K562 (cell line): ENCODE measurements at regions not wholly inside any gene's neighbourhood (a gene's known extent, or its start where the extent isn't known, plus 50 kb on each side); places are given as distances from the start of the nearest gene placed in this dataset.

Source experiments
- ARID1B ChIP-seq: fragments of 450-650 bp; IDR thresholded peaks from 2 replicates; pipeline ENCODE4 v1.6.1; 2016; ENCODE audit warnings: antibody characterized with exemption, mild to moderate bottlenecking, inconsistent platforms
- BHLHE40 ChIP-seq: IDR thresholded peaks from 2 replicates; pipeline ENCODE4 v1.6.1; 2011; ENCODE audit warnings: low read length, improper control_type of control experiment
- CTBP1 ChIP-seq: fragments of 450-650 bp; IDR thresholded peaks from 2 replicates; pipeline ENCODE4 v1.6.1; 2016; ENCODE audit warnings: borderline replicate concordance
- E2F3 ChIP-seq: fragments of 250-450 bp; sonication (Bioruptor Pico); IDR thresholded peaks from 2 replicates; pipeline ENCODE4 v1.4.0; 2020; ENCODE audit warnings: mild to moderate bottlenecking
- FOXM1 ChIP-seq, 2 experiments: fragments of 450-650 bp in 1 of 2; sonication (generic) in 1 of 2; formaldehyde crosslinking in 1 of 2; IDR thresholded peaks; 2 replicates each; pipeline versions ENCODE4 v1.6.1 to v1.9.0; 2017 to 2022; ENCODE audit warnings: low read depth in 2 of 2, mild to moderate bottlenecking in 2 of 2, missing genetic modification reagents in 1 of 2, moderate library complexity in 1 of 2
- HNRNPL ChIP-seq: fragments of 200-400 bp; formaldehyde crosslinking; IDR thresholded peaks from 2 replicates; pipeline ENCODE4 v1.6.1; 2017; ENCODE audit warnings: low read depth, mild to moderate bottlenecking, low read length
- HNRNPLL ChIP-seq: fragments of 200-400 bp; formaldehyde crosslinking; IDR thresholded peaks from 2 replicates; pipeline ENCODE4 v1.6.1; 2017; ENCODE audit warnings: low read length, low read depth, mild to moderate bottlenecking; ENCODE audit not compliant: poor library complexity, severe bottlenecking
- MTA2 ChIP-seq: fragments of 450-650 bp; IDR thresholded peaks from 2 replicates; pipeline ENCODE4 v1.6.1; 2016; ENCODE audit warnings: low read depth
- NCOA4 ChIP-seq: fragments of 450-650 bp; IDR thresholded peaks from 2 replicates; pipeline ENCODE4 v1.6.1; 2018; ENCODE audit warnings: mild to moderate bottlenecking; ENCODE audit not compliant: partially characterized antibody
- NR2F6 ChIP-seq: fragments of 450-650 bp; formaldehyde crosslinking; IDR thresholded peaks from 2 replicates; pipeline ENCODE4 v1.4.0; 2020; ENCODE audit warnings: mild to moderate bottlenecking
- OTX1 ChIP-seq: fragments of 450-650 bp; formaldehyde crosslinking; IDR thresholded peaks from 2 replicates; pipeline ENCODE4 v1.4.0; 2022; ENCODE audit warnings: mild to moderate bottlenecking
- PTTG1 ChIP-seq: fragments of 450-650 bp; IDR thresholded peaks from 2 replicates; pipeline ENCODE4 v1.6.1; 2016; ENCODE audit warnings: low read depth, mild to moderate bottlenecking, missing genetic modification characterization, missing compliant biosample characterization
- SMAD4 ChIP-seq: fragments of 250-450 bp; sonication (Bioruptor Pico); conservative IDR thresholded peaks from 2 replicates; pipeline ENCODE4 v1.8.0; 2021; ENCODE audit warnings: inconsistent platforms, mild to moderate bottlenecking, moderate library complexity
- SMARCA4 ChIP-seq: fragments of 450-650 bp; IDR thresholded peaks from 2 replicates; pipeline ENCODE4 v1.6.1; 2016
- SP2 ChIP-seq: IDR thresholded peaks from 2 replicates; pipeline ENCODE4 v1.6.1; 2011; ENCODE audit warnings: mild to moderate bottlenecking, low read depth, low read length, moderate library complexity; ENCODE audit not compliant: poor library complexity, severe bottlenecking; ENCODE audit errors: extremely low read depth
- TEAD1 ChIP-seq, 2 experiments: fragments of 450-650 bp in 1 of 2; sonication (generic) in 1 of 2; formaldehyde crosslinking; IDR thresholded peaks; 2 replicates each; pipeline versions ENCODE4 v1.4.0 to v1.8.0; 2020 to 2022; ENCODE audit warnings: mild to moderate bottlenecking in 2 of 2, missing genetic modification reagents in 1 of 2
- TRIM24 ChIP-seq, 2 experiments: fragments of 450-650 bp; IDR thresholded peaks; 2 replicates each; pipeline ENCODE4 v1.6.1; 2016
- ZNF431 ChIP-seq: sonication (generic); formaldehyde crosslinking; IDR thresholded peaks from 2 replicates; pipeline ENCODE4 v1.8.0; 2022; ENCODE audit warnings: mild to moderate bottlenecking, missing genetic modification reagents
- ZNF644 ChIP-seq: fragments of 200-800 bp; sonication (Bioruptor generic); IDR thresholded peaks from 2 replicates; pipeline ENCODE4 v1.6.1; 2016; ENCODE audit warnings: low read depth, missing genetic modification characterization, missing compliant biosample characterization
- TF ChIP-seq, protein P1 (sequence below): IDR thresholded peaks from 3 replicates; pipeline ENCODE4 v1.6.1; 2011; ENCODE audit warnings: borderline replicate concordance, mild to moderate bottlenecking, moderate library complexity; ENCODE audit not compliant: insufficient read length; ENCODE audit errors: extremely low read depth
- TF ChIP-seq, protein P2 (sequence below): fragments of 250-450 bp; sonication (Bioruptor Pico); IDR thresholded peaks from 2 replicates; pipeline ENCODE4 v1.9.0; 2021; ENCODE audit warnings: mild to moderate bottlenecking, inconsistent platforms
- TF ChIP-seq, protein P3 (sequence below): fragments of 200-800 bp; sonication (Bioruptor generic); IDR thresholded peaks from 2 replicates; pipeline ENCODE4 v1.6.1; 2017; ENCODE audit warnings: missing genetic modification characterization, missing compliant biosample characterization

DNA sequence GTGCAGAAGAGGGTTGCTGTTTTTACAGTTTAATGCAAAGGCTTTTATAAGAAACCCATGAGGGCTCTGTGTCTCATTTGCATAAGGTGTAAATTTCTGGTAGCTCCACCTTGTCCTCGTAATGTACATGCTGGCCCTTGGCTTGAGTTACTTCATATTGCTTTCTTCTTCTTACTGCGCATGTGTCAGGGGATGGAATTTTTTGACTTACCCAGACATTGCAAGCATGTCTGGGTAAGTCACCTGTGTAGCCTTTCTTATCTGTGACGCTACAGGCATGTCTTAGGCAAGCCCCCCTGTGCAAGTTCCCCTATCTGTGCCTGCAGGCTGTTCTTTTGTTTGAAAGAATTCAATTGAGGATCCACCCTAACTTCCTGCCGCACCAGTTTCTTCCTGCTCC is 274.2 kb downstream of the ETNK1 start (continued):
- no peak for TF ChIP-seq NCOA4
- TF ChIP-seq, protein P1, sequence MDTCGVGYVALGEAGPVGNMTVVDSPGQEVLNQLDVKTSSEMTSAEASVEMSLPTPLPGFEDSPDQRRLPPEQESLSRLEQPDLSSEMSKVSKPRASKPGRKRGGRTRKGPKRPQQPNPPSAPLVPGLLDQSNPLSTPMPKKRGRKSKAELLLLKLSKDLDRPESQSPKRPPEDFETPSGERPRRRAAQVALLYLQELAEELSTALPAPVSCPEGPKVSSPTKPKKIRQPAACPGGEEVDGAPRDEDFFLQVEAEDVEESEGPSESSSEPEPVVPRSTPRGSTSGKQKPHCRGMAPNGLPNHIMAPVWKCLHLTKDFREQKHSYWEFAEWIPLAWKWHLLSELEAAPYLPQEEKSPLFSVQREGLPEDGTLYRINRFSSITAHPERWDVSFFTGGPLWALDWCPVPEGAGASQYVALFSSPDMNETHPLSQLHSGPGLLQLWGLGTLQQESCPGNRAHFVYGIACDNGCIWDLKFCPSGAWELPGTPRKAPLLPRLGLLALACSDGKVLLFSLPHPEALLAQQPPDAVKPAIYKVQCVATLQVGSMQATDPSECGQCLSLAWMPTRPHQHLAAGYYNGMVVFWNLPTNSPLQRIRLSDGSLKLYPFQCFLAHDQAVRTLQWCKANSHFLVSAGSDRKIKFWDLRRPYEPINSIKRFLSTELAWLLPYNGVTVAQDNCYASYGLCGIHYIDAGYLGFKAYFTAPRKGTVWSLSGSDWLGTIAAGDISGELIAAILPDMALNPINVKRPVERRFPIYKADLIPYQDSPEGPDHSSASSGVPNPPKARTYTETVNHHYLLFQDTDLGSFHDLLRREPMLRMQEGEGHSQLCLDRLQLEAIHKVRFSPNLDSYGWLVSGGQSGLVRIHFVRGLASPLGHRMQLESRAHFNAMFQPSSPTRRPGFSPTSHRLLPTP: no peak
- peak; percentile 57; the same call in 1 of the 2 replicates for TF ChIP-seq PTTG1
- TF ChIP-seq ZNF644 (tag): peak; percentile 85
- no peak for TF ChIP-seq NR2F6 (CRISPR knock-in tag)
- TF ChIP-seq, protein P2, sequence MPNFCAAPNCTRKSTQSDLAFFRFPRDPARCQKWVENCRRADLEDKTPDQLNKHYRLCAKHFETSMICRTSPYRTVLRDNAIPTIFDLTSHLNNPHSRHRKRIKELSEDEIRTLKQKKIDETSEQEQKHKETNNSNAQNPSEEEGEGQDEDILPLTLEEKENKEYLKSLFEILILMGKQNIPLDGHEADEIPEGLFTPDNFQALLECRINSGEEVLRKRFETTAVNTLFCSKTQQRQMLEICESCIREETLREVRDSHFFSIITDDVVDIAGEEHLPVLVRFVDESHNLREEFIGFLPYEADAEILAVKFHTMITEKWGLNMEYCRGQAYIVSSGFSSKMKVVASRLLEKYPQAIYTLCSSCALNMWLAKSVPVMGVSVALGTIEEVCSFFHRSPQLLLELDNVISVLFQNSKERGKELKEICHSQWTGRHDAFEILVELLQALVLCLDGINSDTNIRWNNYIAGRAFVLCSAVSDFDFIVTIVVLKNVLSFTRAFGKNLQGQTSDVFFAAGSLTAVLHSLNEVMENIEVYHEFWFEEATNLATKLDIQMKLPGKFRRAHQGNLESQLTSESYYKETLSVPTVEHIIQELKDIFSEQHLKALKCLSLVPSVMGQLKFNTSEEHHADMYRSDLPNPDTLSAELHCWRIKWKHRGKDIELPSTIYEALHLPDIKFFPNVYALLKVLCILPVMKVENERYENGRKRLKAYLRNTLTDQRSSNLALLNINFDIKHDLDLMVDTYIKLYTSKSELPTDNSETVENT: no peak
- no peak for TF ChIP-seq HNRNPLL
- peak; percentile 37; the same call in 1 of the 2 replicates for TF ChIP-seq BHLHE40
- TF ChIP-seq SMAD4 (CRISPR knock-in tag): peak; percentile 96
- TF ChIP-seq E2F3 (CRISPR knock-in tag): no peak
- TF ChIP-seq HNRNPL: no peak
- TF ChIP-seq FOXM1 (IDR thresholded peaks at IDR 0.05; ENCODE audit: low read depth): peak; percentile 88
- no peak for TF ChIP-seq FOXM1 (CRISPR knock-in tag; IDR thresholded peaks at IDR 0.05; ENCODE audit: low read depth)
- TF ChIP-seq ZNF431 (CRISPR knock-in tag): no peak
- TF ChIP-seq CTBP1: no peak; the same call in 1 of the 2 replicates
- peak; percentile 96 to 97 for TF ChIP-seq TRIM24 (IDR thresholded peaks at IDR 0.05)
- peak; percentile 87 for TF ChIP-seq SMARCA4
- TF ChIP-seq MTA2: peak; percentile 91
- peak in 1 of 2 experiments; percentile 66; a peak in 1 of 4 replicates for TF ChIP-seq TEAD1 (CRISPR knock-in tag; IDR thresholded peaks at IDR 0.05)
- TF ChIP-seq ARID1B: peak; percentile 96
- TF ChIP-seq, protein P3, sequence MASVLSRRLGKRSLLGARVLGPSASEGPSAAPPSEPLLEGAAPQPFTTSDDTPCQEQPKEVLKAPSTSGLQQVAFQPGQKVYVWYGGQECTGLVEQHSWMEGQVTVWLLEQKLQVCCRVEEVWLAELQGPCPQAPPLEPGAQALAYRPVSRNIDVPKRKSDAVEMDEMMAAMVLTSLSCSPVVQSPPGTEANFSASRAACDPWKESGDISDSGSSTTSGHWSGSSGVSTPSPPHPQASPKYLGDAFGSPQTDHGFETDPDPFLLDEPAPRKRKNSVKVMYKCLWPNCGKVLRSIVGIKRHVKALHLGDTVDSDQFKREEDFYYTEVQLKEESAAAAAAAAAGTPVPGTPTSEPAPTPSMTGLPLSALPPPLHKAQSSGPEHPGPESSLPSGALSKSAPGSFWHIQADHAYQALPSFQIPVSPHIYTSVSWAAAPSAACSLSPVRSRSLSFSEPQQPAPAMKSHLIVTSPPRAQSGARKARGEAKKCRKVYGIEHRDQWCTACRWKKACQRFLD (CRISPR knock-in tag): 0 out of 2 replicates have a peak, but pooled peaks have one; percentile 34
- TF ChIP-seq SP2: no peak
- TF ChIP-seq OTX1: no peak
